UCSD-AML1 (cell line): ENCODE measurements at regions not wholly inside any gene's neighbourhood (a gene's known extent, or its start where the extent isn't known, plus 50 kb on each side); places are given as distances from the start of the nearest gene placed in this dataset.
"Not testable (repeated sequence)": the region's sequence is repeated elsewhere in the genome, so short reads cannot be mapped to it uniquely, and the experiment has no call there.

ENCODE experiments used
- DNase-seq: peaks from one replicate; lab custom pipeline; 2025; ENCODE audit not compliant: unreplicated experiment; lab: John Stamatoyannopoulos, UW

DNA sequence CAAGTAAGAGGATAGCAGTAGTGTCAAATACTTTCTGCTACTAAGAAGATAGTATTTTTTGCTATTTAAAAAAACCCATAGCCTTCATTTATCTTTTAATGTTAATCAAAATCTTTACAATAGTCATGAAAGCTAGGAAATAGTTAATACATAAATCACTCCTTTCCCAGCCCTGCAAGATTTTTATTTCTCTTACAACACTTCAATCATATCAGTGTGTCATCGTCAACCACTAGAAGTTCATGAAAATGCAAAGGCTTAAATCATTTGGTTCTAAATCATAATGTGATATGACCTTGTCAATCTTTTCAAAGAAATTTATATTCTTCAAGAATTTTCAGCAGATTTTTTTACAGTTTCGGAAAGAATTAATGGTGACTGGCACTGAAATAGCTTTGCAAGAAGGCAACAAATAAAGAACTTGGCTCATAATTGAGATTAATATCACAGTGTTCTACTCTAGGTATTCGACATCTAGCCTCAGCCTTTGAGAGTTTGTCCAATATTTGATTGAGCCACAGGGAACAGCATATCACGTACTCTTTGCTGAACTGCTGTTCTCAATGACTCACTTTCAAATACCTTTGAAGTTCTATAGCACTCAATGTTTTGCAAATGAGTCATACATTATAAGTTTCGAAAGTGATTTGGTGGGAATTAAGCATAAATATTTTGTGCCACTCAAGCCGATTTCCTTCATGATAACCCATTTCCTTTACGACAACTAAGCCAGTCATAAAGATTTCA lies 384.0 kb upstream of the FOXG1 start:
- no peak for DNase-seq

DNA sequence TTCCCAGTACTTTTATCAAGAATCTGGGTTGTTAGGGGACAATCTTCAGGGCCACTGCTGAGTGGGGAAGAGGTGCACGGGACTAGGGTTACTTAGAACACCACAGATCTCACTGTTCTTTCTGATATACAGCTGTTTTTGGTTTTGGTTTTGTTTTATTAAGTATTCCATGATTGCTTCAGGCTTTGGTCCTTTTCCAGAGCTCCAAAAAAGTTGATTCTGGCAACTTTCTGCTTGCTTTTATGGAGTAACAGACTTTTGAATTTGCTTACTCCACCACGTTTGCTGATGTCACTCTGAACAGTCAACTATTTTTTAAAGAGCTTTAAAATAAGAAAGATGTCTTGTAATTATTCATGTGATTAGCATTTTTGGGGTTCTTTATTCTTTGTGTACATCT lies 368.1 kb upstream of the FOXG1 start:
- DNase-seq: no peak

DNA sequence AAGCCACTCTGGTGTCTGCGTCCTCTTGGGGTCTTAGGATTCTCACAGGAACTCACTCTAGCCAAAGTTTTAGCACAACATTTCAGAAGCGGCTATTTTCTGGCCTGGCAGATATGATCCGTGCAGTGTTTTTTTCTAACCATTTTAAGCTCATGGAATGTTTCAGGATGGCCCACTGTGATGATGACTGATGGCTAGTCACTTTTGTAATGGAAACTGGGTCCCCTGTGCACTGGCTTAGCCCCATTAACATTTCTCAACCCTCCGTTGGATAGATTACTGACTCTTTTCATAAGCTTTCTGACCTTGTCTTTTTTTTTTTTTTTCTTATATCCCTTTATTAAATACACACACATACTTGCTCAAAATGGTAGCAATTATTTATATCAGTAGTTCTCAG lies 364.9 kb upstream of the FOXG1 start:
- not testable (repeated sequence) for DNase-seq

DNA sequence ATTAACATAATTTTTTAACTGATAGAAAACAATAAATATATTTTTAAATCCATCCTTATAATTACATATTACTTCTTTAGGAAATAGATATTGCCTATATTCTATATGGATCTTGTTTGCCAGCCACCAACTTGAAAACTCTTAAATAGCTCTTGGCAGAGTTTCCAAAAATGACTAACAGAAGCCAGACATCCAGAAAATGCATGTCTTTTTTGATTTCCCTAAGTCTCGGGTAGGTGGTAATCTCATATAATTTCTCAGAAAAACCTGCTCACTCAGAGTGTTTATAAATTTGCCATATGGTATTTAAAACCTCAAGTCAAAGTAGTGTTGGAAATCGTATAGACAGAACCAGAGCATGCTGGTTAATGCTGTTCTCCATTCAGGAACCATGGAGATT lies 360.4 kb upstream of the FOXG1 start:
- no peak for DNase-seq

DNA sequence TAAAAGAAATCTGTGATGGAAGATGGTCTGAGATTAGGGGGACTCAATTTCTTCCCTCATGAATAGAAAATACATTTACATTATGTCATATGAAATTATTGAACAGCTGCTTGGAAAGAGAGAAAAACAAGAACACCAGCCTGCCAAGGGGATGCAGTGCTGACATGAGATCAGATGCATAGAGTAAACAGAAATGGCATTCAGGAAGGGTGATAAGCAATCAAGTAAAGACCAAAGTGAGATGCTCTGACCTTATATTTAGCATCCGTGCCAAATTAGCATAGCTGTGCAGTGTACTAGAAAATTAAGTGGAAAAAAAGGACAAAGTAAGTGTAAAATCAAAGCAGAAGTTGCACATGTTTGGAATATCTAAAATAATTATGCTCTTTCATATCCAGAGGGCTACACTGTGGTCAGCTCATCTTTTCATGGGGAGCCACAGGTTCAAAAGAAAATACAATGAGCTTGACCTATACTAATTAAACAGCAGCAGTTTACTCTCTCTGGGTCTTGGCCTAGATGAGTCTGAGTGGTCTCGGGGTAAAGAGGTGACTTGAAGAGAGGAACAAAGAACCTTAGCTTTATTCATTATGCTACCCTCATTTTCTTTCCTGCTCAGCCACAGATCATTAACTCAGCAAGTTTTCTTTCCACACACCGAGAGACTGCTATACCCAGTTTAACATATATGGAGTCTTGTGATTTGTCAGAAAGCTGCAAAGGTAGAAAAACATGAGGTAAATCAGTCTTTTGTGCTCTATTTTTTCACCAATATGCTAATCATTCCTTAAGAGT lies 359.4 kb upstream of the FOXG1 start:
- no peak for DNase-seq

DNA sequence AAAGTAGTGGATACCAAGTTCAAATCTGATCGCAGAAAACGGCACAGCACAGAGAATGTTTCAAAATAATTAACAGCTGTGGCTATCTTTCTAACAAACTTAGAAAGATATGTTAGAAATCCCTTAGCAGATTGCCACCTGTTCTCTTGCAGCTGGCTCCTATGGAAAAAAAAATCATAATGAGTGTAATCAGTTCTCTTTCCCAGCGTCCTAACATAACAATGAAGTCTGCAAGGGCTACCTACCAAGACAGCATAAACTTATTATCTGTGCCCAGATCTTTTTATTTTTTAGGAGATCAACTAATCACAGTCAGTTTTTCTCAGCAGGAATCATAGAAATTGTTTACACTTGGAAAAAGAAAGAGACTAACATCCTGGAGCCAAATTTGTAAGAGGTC lies 358.6 kb upstream of the FOXG1 start:
- DNase-seq: no peak

DNA sequence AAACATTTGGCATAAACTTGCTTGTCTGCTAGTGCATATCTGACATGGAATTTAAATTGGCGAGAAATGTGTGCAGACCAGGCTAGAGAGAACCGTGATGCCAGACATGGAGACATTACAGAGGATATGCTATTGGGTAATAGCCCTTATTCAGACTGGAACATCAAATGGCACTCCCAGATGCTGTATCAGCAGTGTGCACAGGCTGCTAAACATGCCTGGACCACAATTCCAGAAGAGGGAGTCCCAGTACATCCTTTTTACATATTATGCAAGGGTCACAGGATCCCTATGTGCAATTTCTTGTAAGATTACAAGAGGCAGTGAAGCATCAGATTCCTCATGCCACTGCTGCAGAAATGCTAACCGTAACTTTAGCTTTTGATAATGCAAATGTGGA lies 354.5 kb upstream of the FOXG1 start:
- DNase-seq: no peak

DNA sequence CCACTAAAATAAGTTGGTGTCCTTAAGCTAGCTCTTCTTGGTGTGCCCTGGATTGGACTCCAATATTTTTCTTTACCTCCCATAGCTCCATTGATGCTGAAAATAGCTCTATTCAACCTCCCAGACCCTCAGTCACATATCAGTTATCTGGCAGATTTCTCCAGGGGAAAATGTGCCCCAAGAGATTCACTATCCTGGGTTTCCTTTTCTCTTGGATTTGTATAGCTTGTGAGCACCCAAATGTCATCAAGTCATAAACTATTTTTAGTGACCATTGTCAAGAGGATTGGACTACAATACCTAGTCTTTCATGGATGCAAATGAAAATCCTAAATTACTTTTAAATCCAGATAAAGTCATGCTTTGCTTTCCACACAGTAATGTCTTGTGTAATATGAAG lies 339.6 kb upstream of the FOXG1 start:
- DNase-seq: no peak

DNA sequence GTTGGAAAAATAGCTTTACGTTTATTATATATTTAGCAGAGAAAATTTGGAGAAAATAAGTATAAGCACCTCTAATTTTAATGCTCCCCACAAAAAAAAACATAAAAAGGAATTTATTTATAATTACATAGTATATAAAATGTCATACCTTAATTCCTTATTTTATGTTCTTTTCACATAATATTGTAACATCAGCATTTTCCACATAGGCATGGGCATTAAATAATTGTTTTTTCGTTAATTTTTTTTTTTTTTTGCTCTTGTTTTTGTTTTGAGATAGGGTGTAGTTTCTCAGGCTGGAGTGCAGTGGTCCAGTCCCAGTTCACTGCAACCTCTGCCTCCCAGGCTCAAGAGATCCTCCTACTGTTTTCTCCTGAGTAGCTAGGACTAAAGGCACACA lies 329.8 kb upstream of the FOXG1 start:
- DNase-seq: no peak

DNA sequence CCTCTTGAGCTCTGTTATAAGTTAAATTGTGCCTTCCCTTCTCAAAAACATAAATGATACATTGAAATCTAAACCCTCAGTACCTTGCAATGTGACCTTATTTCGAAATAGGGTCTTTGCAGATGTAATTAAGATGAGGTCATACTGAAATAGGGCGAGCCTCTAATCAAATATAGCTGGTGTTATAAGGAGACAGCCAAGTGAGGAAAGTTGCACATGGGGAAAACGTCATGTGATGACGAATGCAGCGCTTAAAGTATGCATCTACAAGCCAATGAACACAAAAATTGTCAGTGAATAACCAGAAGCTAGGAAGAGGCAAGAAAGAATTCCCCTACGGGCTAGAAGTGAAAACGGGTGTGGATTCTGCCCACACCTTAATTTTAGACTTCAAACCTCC lies 305.2 kb upstream of the FOXG1 start:
- DNase-seq: no peak

DNA sequence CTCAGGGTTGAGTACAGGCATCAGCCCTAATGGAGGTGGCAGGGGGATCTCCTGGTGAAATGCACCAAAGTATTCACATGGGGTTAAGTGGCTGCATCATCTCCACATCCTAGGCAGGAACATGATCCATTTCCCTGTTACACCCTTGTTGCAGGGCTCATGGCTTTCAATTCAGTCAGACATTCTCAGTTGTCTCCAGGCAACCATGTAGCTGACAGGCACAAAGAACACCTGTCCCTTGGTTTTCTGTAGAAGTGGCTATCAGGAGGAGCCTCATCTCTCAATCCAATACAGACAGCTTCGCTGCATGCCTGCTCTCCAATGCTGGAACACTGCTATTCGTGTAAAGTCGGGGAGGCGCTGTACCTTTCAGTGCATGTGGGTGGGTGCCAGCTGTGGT lies 299.0 kb upstream of the FOXG1 start:
- no peak for DNase-seq

DNA sequence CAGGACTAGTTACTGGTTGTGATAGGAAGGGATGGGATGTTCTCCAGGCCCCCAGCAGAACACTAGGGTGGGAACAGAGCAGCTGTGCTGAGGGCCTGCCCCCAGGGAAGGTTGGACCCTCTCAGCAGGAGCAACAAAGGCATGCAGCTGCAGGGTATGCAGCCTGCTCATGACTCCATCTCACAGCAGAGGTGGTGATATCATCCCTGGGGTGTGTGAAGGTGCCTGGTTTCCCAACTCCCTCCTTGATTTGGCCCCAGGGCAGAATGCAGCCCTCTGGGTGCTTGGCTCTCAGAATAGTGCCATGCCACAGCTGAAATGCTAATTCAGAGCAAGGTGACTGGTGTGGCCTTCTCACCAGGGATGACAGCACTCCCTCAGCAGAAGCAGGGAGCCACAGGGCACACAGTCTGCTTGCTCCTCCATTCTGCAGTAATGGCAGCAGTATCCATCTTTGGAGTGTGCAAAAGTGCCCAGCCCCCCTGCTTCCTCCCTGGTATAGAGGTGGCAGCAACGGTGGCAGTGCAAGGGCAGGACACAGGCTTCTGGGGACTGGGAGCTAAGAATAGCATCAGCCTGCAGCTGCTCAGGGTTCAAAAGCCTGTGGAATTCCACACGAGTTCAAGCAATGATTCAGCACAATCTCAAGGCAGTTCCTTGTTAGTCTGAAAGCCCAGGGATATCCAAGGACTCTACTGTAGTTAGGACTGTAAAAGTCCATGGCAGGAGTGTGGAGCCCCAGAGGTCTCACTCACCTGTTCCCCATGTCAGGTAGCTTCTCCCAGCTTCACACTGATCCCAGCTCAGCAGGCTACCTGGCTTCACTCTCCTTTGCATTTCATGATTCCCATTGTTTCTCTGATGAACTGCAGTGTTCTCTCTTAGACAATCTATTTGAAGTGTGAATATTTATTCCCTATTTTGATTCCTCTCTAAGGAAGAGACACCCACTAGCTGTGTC lies 298.1 kb upstream of the FOXG1 start:
- DNase-seq: no peak

DNA sequence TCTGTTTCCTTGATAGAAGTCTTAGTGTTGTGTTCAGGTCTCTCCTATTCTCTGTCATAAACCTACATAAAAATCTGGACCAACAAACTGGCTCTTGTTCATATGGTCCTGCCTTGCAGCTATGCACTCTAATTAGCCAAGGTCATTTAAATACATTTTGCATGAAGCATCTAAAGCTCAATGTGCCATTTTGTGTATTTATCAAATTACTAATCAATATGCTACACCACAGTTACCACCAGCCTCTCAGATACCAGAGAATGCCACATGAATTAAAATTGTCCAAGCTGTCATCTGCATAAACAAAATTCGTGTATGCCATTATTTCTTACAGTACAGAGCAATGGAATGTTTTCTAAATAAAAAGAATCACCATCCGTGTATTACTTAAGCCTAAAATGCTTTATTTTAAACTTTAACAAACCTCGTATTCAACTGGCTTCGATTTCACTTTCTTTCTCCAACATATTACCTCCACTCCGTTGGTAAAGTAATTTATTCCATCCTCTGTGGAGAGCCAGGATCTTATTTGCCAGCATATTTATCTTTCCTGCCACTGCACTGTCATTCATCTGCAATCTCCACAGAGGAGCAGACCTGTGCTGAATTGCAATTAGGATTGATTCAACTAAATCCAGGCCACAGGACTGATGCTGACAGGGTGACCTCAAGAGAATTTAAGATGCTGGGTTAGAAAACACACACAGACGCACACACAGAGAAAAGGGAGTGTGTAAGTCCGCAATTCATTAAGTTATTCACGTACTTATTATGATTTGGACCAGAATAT lies 284.1 kb upstream of the FOXG1 start:
- no peak for DNase-seq

DNA sequence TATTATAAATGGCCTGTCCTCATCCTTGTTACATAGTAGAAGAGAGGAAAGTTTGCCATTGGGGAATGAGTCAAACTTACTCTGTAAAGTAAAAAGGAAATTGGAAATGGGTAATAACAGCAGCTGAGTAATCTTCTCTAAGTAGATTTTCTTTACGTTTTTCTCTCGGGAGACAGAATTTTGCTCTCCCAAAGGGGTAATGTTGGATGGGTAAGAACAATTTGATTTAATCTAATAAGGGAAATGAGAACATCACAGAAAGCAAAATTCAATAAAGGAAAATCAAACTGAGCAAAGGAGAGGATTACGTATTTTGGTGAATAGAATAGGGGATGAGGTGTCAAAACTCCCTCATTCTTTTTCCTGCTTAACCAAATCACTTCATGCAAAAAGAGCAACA lies 283.1 kb upstream of the FOXG1 start:
- no peak for DNase-seq

DNA sequence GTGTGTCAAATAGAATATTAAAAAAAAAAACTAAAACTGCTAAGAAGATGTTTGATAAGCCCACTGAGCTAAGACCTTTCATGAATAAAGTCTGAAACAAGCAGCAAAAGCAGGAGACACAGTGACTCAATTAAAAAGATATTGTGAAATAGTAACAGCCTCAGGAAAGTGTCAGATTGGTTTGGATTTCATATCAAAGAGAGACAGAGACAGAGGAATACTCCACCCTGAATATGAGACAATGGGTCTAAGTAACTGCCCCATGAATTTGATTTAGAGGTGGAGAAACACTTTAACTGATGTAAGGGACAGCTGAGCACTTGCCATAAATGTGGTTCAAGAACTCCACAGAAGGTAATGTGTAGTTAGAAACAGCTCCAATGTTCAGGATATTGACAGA lies 277.9 kb upstream of the FOXG1 start:
- no peak for DNase-seq

DNA sequence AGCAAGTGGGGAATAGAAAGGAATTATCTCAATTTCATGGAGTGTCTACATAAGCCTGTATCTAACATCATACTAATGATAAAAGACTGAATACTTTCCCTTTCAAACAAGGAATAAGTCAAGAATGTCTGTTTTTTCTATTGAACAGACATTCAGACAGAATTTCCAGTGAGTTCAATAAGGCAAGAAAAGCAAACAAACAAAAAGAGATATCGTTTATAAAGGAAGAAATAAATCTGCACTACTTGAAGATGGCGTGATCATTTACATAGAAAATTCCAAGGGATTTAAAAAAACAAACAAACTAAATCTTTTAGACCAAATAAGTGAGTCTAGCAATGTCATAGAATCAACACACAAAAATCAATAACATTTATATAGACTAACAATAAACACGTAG lies 273.1 kb upstream of the FOXG1 start:
- no peak for DNase-seq

DNA sequence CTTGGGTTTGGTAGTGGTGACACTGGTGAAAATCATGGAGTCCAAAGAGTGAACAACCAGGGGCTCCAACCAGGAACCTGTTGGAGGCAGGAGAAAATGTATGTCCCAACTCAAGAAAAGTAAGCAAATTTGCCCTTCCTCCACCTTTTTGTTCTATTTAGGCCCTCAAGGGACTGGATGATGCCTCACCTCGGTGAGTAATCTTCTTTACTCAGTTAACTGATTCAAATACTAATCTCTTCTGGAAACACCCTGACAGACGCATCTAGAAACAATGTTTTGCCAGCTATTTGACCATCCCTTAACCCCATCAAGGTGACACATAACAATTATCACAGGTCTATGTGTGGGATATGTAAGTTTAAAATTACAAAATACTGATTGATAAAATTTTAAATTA lies 272.4 kb upstream of the FOXG1 start:
- DNase-seq: no peak

DNA sequence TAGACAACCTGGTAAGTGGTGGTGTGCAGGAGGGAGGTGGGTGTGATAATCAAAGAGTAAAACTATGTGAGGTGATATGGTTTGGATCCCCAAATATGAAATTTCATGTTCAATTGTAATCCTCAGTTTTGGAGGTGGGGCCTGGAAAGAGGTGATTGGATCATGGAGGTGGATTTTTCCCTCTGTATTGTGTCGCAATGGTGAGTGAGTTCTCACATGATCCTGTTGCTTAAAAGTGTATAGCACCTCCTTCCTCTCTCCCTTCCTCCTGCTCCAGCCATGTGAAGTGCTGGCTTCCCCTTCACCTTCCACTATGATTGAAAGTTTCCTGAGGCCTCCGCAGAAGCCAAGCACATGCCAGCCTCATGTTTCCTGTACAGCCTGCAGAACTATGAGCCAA lies 270.2 kb upstream of the FOXG1 start:
- DNase-seq: no peak

DNA sequence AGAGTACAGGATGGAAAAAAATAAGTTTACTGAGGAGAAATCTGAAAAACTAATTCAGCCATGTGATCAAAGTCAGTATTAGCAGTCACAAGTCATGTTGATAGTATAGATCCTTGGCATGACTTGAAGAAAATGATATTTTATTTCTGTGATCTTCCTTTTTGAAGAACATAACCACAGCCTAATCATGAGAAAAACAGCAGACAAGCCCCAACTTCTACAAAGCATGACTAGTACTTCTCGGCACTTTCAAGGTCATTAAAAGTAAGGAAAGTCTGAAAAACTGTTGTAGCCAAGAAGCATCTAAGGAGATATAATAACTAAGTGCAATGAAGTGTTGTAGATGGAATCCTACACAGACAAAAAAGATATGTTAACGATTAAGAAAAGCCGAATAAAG lies 264.1 kb upstream of the FOXG1 start:
- DNase-seq: no peak

DNA sequence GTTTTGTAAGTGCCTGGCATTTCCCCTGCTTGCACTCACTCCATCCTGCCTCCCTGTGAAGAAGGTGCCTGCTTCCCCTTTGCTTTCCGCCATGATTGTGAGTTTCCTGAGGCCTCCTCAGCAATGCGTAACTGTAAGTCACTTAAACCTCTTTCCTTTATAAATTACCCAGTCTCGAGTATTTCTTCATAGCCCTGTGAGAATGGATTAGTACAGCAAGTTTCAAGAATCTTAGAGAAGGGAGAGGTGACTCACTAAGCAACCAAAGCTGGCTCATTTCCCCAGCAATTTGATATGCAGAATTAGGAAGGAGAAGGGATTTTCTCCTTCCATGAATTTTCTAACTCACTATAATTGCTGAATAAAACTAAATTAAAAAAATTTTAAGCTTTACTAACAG lies 251.0 kb upstream of the FOXG1 start:
- DNase-seq: no peak

DNA sequence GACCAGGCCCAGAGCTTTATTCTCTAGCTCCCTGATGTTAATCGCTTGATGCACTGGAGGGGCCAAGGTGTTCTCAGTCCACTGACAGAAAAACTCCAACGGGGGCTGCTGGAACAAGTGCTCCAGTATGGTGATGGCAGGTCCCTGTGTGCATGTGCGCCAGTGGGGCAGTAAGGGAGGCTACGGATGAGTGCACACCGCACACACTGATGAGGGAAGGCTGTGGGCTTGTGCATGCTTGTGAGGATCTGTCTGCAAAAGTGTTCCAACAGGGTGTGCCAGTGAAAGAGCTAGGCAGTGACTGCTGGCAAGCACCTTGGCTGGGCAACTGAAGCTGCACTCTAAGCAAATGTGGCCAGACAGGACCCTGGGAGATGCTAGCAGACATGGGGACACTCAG lies 229.7 kb upstream of the FOXG1 start:
- DNase-seq: no peak
